K562 (cell line): ENCODE measurements at regions not wholly inside any gene's neighbourhood (a gene's known extent, or its start where the extent isn't known, plus 50 kb on each side); places are given as distances from the start of the nearest gene placed in this dataset.

Experiments
- ATAC-seq: fragments of 200-7000 bp; cut with Tn5 transposase; 3 replicates; pipeline ENCODE4 v1.9.1; 2020; ENCODE audit warnings: moderate library complexity
- BruUV-seq: library from RNA; stranded (reverse); fragments of 400-500 nt; replicated peaks from 2 replicates; lab custom pipeline; 2021; lab: Mats Ljungman, UMichigan
- CTCF ChIA-PET: fragments of 300-600 bp; formaldehyde crosslinking; extraction: SDS; loops from one replicate; lab custom pipeline; 2021; ENCODE audit warnings: low intra/inter-chr PET ratio; lab: Yijun Ruan, JAX
- POLR2A ChIA-PET: fragments of 300-600, 350-650 bp; sonication (Branson Sonifier 250); formaldehyde crosslinking; extraction: SDS; loops from one replicate; lab custom pipeline; 2021; ENCODE audit warnings: antibody characterized with exemption, inconsistent platforms; lab: Yijun Ruan, JAX
- DNase-seq, 4 experiments: peaks; one replicate each; pipeline versions ENCODE4 v3.0.0 to v3.0.0-alpha.2; 2011 to 2018; ENCODE audit warnings: low spot score in 3 of 4, mixed read lengths in 3 of 4; ENCODE audit errors: extremely low read depth in 1 of 4
- FAIRE-seq: peaks from 2 replicates; lab custom pipeline; 2011; peaks lifted over from hg19 to GRCh38; lab: Jason Lieb, UNC
- H2AFZ ChIP-seq: 2 replicates; pipeline ENCODE4 v1.6.0; 2011; ENCODE audit warnings: low read depth, low read length, control low read depth, inconsistent platforms
- H3K27ac ChIP-seq: fragments of 200-600 bp; 3 replicates; pipeline ENCODE4 v1.8.0; 2011; ENCODE audit warnings: low read depth, mild to moderate bottlenecking, control low read depth, inconsistent platforms, low read length, moderate library complexity, mixed read lengths; ENCODE audit errors: extremely low read depth
- H3K27me3 ChIP-seq, 2 experiments: fragments of 300-600 bp in 1 of 2; 2 replicates in 1 of 2; 3 replicates in 1 of 2; pipeline versions ENCODE4 v1.6.0 to v1.8.0; 2011; ENCODE audit warnings: inconsistent platforms in 2 of 2, low read length in 2 of 2, mild to moderate bottlenecking in 1 of 2, mixed read lengths in 1 of 2, moderate library complexity in 1 of 2; ENCODE audit not compliant: control insufficient read depth in 2 of 2, insufficient read depth in 2 of 2
- H3K36me3 ChIP-seq: fragments of 300-600 bp; 3 replicates; pipeline ENCODE4 v1.8.0; 2011; ENCODE audit warnings: mild to moderate bottlenecking, low read length, inconsistent platforms; ENCODE audit not compliant: control insufficient read depth, insufficient read depth
- H3K4me1 ChIP-seq, 2 experiments: fragments of 200-600 bp in 1 of 2; replicated peaks in 1 of 2; 2 replicates in 1 of 2; 3 replicates in 1 of 2; pipeline versions ENCODE4 v1.5.1 to v1.8.0; 2011; ENCODE audit warnings: inconsistent platforms in 2 of 2, low read length in 2 of 2, mild to moderate bottlenecking in 1 of 2, mixed read lengths in 1 of 2, moderate library complexity in 1 of 2; ENCODE audit not compliant: control insufficient read depth in 2 of 2, insufficient read depth in 2 of 2
- H3K4me2 ChIP-seq: 2 replicates; pipeline ENCODE4 v1.6.1; 2011; ENCODE audit warnings: low read length, control low read depth, inconsistent platforms, mixed read lengths; ENCODE audit not compliant: insufficient read depth
- H3K4me3 ChIP-seq: fragments of 200-600 bp; sonication (generic), shearing (Covaris generic); 2 replicates; pipeline ENCODE4 v1.5.1; 2016; ENCODE audit warnings: control low read depth, inconsistent platforms
- H3K79me2 ChIP-seq: fragments of 200-600 bp; 3 replicates; pipeline ENCODE4 v1.8.0; 2011; ENCODE audit warnings: low read length, inconsistent platforms; ENCODE audit not compliant: control insufficient read depth, insufficient read depth
- H3K9ac ChIP-seq, 2 experiments: 2 replicates each; pipeline versions ENCODE4 v1.6.0 to v1.6.1; 2011; ENCODE audit warnings: low read depth in 2 of 2, low read length in 2 of 2, control low read depth in 1 of 2, inconsistent platforms in 1 of 2, mild to moderate bottlenecking in 1 of 2, mixed read lengths in 1 of 2; ENCODE audit not compliant: insufficient read depth in 1 of 2
- H3K9me1 ChIP-seq: one replicate; pipeline ENCODE4 v1.6.0; 2011; ENCODE audit warnings: inconsistent platforms, mild to moderate bottlenecking, low read length, moderate library complexity; ENCODE audit not compliant: control insufficient read depth, insufficient read depth
- H3K9me3 ChIP-seq: replicated peaks from 2 replicates; pipeline ENCODE4 v1.5.1; 2011; ENCODE audit warnings: low read depth, low read length, inconsistent platforms; ENCODE audit not compliant: control insufficient read depth, insufficient read depth
- H4K20me1 ChIP-seq: replicated peaks from 2 replicates; pipeline ENCODE4 v1.6.1; 2011; ENCODE audit warnings: low read length, inconsistent platforms, mixed read lengths; ENCODE audit not compliant: control insufficient read depth, insufficient read depth
- ARID2 ChIP-seq: fragments of 450-650 bp; IDR thresholded peaks from 2 replicates; pipeline ENCODE4 v1.6.1; 2017; ENCODE audit warnings: antibody characterized with exemption, mild to moderate bottlenecking
- CBFA2T2 ChIP-seq: fragments of 450-650 bp; conservative IDR thresholded peaks from 2 replicates; pipeline ENCODE4 v1.6.1; 2017; ENCODE audit warnings: mild to moderate bottlenecking
- CTCFL ChIP-seq: IDR thresholded peaks from 2 replicates; pipeline ENCODE4 v1.6.1; 2011; ENCODE audit warnings: borderline replicate concordance, low read depth, mild to moderate bottlenecking, moderate library complexity, low read length; ENCODE audit not compliant: insufficient read depth, poor library complexity, severe bottlenecking
- E4F1 ChIP-seq: fragments of 250-450 bp; sonication (Bioruptor Pico); IDR thresholded peaks from 2 replicates; pipeline ENCODE4 v1.5.0; 2021; ENCODE audit warnings: mild to moderate bottlenecking, borderline replicate concordance
- HMG20A ChIP-seq: fragments of 450-650 bp; formaldehyde crosslinking; conservative IDR thresholded peaks from 2 replicates; pipeline ENCODE4 v1.4.0; 2020; ENCODE audit warnings: mild to moderate bottlenecking, mixed read lengths
- NR0B1 ChIP-seq: fragments of 450-650 bp; IDR thresholded peaks from one replicate; pipeline ENCODE4 v1.6.1; 2018; ENCODE audit warnings: mild to moderate bottlenecking, moderate library complexity; ENCODE audit not compliant: partially characterized antibody
- TFAM ChIP-seq: fragments of 250-450 bp; sonication (Bioruptor Pico); conservative IDR thresholded peaks from 2 replicates; pipeline ENCODE4 v1.5.0; 2021; ENCODE audit warnings: mild to moderate bottlenecking, moderate library complexity
- ZNF311 ChIP-seq: fragments of 250-450 bp; sonication (Bioruptor Pico); IDR thresholded peaks from 2 replicates; pipeline ENCODE4 v1.4.0; 2020; ENCODE audit warnings: mild to moderate bottlenecking, moderate library complexity
- ZNF384 ChIP-seq: IDR thresholded peaks from 2 replicates; pipeline ENCODE4 v1.6.1; 2012; ENCODE audit warnings: low read depth, low read length, improper control_type of control experiment
- ZNF445 ChIP-seq: fragments of 250-450 bp; sonication (Bioruptor Pico); IDR thresholded peaks from 2 replicates; pipeline ENCODE4 v1.4.0; 2020; ENCODE audit warnings: low read depth, mild to moderate bottlenecking, moderate library complexity
- WGBS: fragments of 100-300 bp; shearing (Covaris generic); methylation state at CpG from one replicate; pipeline ENCODE4 v1.1.6; 2016; ENCODE audit warnings: low coverage, mixed read lengths; ENCODE audit not compliant: insufficient coverage; ENCODE audit errors: missing lambda C conversion rate; 5-methylcytosine and 5-hydroxymethylcytosine counted together
- in situ Hi-C: fragments of 300-500 bp; cut with MboI; formaldehyde crosslinking; loops from 4 replicates; pipeline ENCODE4 v1.15.0; 2018; ENCODE audit warnings: inconsistent platforms, mixed read lengths
- intact Hi-C: fragments of 100-400 bp; cut with micrococcal nuclease; formaldehyde crosslinking; loops from 2 replicates; pipeline ENCODE4 v1.14.2; 2022

GRCh38 chr2:66805016-66805865, 370.3 kb downstream of the MEIS1 start:
- Histone ChIP-seq H3K4me1 (no peaks in the 10 kb centered on the region), H3K9ac (no peak overlapping the region), H3K4me3 (no peak overlapping the region), H3K79me2 (no peaks in the 10 kb centered on the region), H3K9me3 (no peaks in the 10 kb centered on the region), H3K27me3 (no peaks in the 10 kb centered on the region), H3K36me3 (no peaks in the 10 kb centered on the region), H3K9me1 (no peaks in the 10 kb centered on the region), H2AFZ (no peak overlapping the region), H3K27ac (no peak overlapping the region), H3K4me2 (no peak overlapping the region), H4K20me1 (no peaks in the 10 kb centered on the region)
- FAIRE-seq (no peak), ATAC-seq (no peak), DNase-seq (no peak)
- ChIA-PET POLR2A (no interaction called here), CTCF (no interaction called here)
- TF ChIP-seq ARID2 (no peak), ZNF384 (no peak), CBFA2T2 (no peak), HMG20A (no peak), ZNF445 (CRISPR knock-in tag) (no peak), TFAM (CRISPR knock-in tag) (no peak), ZNF311 (no peak), CTCFL (no peak), NR0B1 (no peak), E4F1 (CRISPR knock-in tag) (no peak)
- no TSS peak for BruUV-seq
- WGBS, result 0% methylated on average over 8 of the region's 8 CpGs
- in situ Hi-C loops (no loop called here), intact Hi-C loops (no loop called here)
